Epidermal melanocyte (primary cell): ENCODE measurements at regions not wholly inside any gene's neighbourhood (a gene's known extent, or its start where the extent isn't known, plus 50 kb on each side); places are given as distances from the start of the nearest gene placed in this dataset.
"Not testable (repeated sequence)": the region's sequence is repeated elsewhere in the genome, so short reads cannot be mapped to it uniquely, and the experiment has no call there.

Source experiments
- DNase-seq: peaks from one replicate; pipeline ENCODE4 v3.0.0; 2011; ENCODE audit warnings: low spot score; ENCODE audit not compliant: insufficient read length

- not testable (repeated sequence) for DNase-seq
Measured at GRCh38 chr6:99141906-99142305, 194.2 kb upstream of the FBXL4 start.

GRCh38 chr6:99138445-99138844 lies 190.7 kb upstream of the FBXL4 start:
- no peak for DNase-seq

- no peak for DNase-seq
Measured at GRCh38 chr6:99137314-99137713, 189.6 kb upstream of the FBXL4 start.

DNA sequence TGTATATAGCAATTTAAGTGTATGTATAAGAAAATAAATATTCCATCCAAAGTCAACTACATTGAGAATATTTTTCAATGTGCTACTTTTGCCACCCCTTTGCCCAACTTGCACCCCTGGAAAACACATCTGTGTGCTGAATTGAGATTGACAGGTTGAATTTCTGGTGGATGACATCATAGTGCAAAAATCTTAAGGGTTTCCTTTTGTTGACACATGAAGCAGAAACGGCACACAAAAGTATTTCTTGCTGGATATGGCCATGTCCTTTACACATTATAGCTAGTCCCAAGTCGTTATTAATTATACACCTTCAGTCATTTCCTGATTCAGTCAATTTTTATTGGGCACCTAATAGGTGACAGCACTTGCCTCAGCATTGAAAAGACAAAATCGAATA lies 188.7 kb upstream of the FBXL4 start:
- no peak for DNase-seq

GRCh38 chr6:99132026-99132635 lies 184.4 kb upstream of the FBXL4 start:
- DNase-seq = no peak

- DNase-seq = no peak
Measured at GRCh38 chr6:99130897-99131873, 183.4 kb upstream of the FBXL4 start.

GRCh38 chr6:99129835-99130234 lies 182.1 kb upstream of the FBXL4 start:
- no peak for DNase-seq

DNA sequence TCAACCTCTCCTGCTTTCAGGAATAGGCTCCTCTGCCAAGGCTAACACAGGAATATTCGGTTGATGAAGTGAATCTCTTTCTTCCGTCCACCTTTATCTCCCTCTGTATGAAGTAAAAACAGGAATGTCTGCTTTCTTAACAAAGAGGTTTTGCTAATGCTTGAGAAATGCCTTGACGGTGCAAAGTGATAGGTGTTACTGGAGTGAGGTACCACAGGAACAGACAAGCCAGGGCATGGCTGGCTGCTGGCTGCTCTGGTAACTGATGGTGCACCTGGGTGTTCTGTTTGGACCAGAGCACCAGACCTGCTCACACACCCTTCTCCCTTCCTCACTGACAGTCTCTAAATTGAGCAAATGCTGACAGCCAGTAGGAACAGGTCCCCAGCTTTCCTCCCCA lies 174.0 kb upstream of the FBXL4 start:
- DNase-seq = no peak

GRCh38 chr6:99120641-99121040 lies 172.9 kb upstream of the FBXL4 start:
- DNase-seq = no peak

GRCh38 chr6:99119109-99120031 lies 171.6 kb upstream of the FBXL4 start:
- DNase-seq = peak; percentile 49

- DNase-seq = no peak
Measured at GRCh38 chr6:99114769-99115406, 167.1 kb upstream of the FBXL4 start.

DNA sequence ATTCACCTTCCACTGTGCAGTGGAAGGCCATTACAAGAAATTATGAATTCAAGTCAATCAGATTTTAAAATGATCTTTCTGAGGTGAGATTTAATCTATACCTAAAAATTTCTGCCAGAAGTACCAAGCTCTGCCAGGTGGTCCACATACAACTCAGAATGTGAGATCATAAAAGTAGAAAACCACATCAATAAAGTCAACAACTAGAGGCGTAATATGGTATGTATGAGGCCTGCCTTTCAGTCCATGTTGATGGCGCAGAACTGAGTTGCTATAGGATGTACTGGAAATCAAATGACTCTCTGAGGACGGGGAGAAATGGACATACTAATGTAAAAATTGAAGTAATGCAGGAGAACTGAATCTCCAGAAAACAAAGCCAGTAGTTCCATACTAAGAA lies 163.8 kb upstream of the FBXL4 start:
- no peak for DNase-seq

GRCh38 chr6:99110029-99110428 lies 162.3 kb upstream of the FBXL4 start:
- DNase-seq = no peak

GRCh38 chr6:99104218-99104617 lies 156.5 kb upstream of the FBXL4 start:
- no peak for DNase-seq

GRCh38 chr6:99099243-99099642 lies 151.5 kb upstream of the FBXL4 start:
- no peak for DNase-seq

GRCh38 chr6:99096170-99096569 lies 148.4 kb upstream of the FBXL4 start:
- no peak for DNase-seq

DNA sequence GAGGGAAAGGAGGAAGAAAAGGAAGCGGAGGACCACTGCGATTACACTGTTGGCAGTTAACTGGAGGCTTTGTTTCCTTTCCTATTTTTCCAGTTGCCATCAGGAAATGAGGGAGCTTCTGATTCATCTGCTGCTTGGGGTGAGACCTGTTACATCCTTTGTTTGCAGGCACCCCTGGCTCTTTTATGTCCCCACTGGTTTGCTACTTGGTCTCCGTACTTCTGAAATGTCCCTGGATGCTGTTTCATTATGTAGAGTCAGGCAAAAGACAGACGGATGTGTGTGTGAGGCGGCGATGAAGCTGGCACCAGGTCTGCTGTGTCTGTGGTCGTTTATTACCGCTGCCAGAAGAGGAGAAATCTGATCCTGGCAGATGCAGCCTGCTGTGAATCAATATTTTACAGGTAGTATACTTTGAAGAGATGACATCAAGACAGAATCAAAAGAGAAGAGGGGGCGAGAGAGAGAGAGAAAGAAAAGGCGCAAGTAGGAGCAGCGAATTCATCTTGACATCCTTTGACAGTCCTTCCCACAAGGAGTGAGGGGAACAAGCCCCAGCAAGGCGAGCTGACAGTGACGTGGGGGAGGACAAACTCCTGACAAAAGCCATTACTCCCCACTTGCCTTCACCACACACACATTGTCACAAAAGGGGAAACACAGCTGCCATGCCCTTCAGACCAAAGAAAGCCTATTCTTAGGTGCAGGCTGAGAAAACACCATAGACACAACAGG lies 145.9 kb upstream of the FBXL4 start:
- no peak for DNase-seq

DNA sequence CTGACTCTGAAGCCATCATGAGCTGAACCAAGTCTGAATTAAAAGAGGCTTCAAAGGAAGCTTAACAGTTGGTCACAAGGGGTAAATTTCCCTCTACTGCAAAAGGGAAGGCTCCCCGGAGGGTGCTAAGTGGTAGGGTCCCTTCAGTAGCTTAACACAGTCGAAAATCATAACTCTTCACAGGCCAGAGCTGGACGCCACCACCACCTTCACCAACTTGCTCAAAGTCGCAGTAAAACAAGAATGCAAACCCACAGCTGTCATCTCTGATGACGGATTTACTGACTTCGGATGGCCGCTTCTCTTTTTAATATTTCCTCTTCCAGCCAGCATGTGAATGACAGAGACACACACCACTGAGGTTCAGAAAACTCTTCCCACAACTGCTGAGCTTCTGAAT lies 144.7 kb upstream of the FBXL4 start:
- DNase-seq = no peak

GRCh38 chr6:99091985-99092384 lies 144.2 kb upstream of the FBXL4 start:
- no peak for DNase-seq

GRCh38 chr6:99080191-99080590 lies 132.4 kb upstream of the FBXL4 start:
- DNase-seq = no peak

DNA sequence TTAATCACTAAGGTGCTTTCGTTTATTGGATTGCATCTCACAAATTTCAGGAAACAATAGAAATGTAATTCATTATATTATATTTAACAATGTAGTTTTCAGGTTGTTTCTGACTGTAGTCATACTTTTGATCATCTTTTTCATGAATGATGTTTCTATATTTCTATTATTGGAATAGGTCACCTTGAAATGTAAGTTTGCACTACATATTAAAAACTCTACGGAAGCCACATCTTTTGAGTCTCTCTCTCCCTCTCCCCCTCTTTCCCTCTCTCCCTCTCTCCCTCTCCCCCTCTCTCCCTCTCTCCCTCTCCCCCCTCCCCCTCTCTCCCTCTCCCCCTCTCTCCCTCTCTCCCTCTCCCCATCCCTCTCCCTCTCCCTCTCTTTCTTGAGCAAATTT lies 131.3 kb upstream of the FBXL4 start:
- DNase-seq = no peak
